SU-DHL-6 (cell line): ENCODE measurements at regions not wholly inside any gene's neighbourhood (a gene's known extent, or its start where the extent isn't known, plus 50 kb on each side); places are given as distances from the start of the nearest gene placed in this dataset.

Source experiments
- CTCF ChIP-seq: fragments of 200-600 bp; sonication (generic); IDR thresholded peaks from one replicate; pipeline ENCODE4 v1.5.1; 2017; ENCODE audit warnings: antibody characterized with exemption, mild to moderate bottlenecking, low read length, moderate library complexity; ENCODE audit not compliant: insufficient read depth, poor library complexity, severe bottlenecking
- EZH2phosphoT487 ChIP-seq: fragments of 200-600 bp; sonication (generic), shearing (Covaris generic); conservative IDR thresholded peaks from 2 replicates; pipeline ENCODE4 v1.6.1; 2018; ENCODE audit warnings: mild to moderate bottlenecking, antibody characterized with exemption, low read length, moderate library complexity, mixed read lengths

- TF ChIP-seq CTCF: no peak
- TF ChIP-seq EZH2phosphoT487: no peak
These were observed 1574.4 kb upstream of the PRR20A start for GRCh38 chr13:55566334-55566733.
